Keratinocyte (primary cell): ENCODE measurements at regions not wholly inside any gene's neighbourhood (a gene's known extent, or its start where the extent isn't known, plus 50 kb on each side); places are given as distances from the start of the nearest gene placed in this dataset.

ENCODE experiments used
- DNase-seq: peaks from one replicate; pipeline ENCODE4 v3.0.0-alpha.2; 2011; ENCODE audit warnings: low read depth, missing footprints, low spot score
- FAIRE-seq: peaks from 2 replicates; lab custom pipeline; 2011; peaks lifted over from hg19 to GRCh38; lab: Jason Lieb, UNC
- H2AFZ ChIP-seq: 2 replicates; pipeline ENCODE4 v1.6.0; 2012; ENCODE audit warnings: low read length, control low read depth, inconsistent platforms; ENCODE audit not compliant: control insufficient read depth
- H3K27ac ChIP-seq: 2 replicates; pipeline ENCODE4 v1.5.1; 2011; ENCODE audit warnings: low read length; ENCODE audit not compliant: control insufficient read depth, insufficient read depth
- H3K27me3 ChIP-seq: 3 replicates; pipeline ENCODE4 v1.6.0; 2011; ENCODE audit warnings: low read length; ENCODE audit not compliant: control insufficient read depth, insufficient read depth; ENCODE audit errors: extremely low read depth
- H3K36me3 ChIP-seq, 2 experiments: 2 replicates in 1 of 2; 3 replicates in 1 of 2; pipeline ENCODE4 v1.5.1; 2011; ENCODE audit warnings: low read length in 2 of 2, mild to moderate bottlenecking in 1 of 2; ENCODE audit not compliant: control insufficient read depth in 2 of 2, insufficient read depth in 2 of 2; ENCODE audit errors: extremely low read depth in 1 of 2
- H3K4me1 ChIP-seq: 3 replicates; pipeline ENCODE4 v1.5.1; 2011; ENCODE audit warnings: low read length; ENCODE audit not compliant: control insufficient read depth, insufficient read depth; ENCODE audit errors: extremely low read depth
- H3K4me2 ChIP-seq: 3 replicates; pipeline ENCODE4 v1.6.0; 2011; ENCODE audit warnings: low read depth, low read length; ENCODE audit not compliant: control insufficient read depth, insufficient read depth; ENCODE audit errors: extremely low read depth
- H3K4me3 ChIP-seq, 3 experiments: fragments of 200-600 bp in 1 of 3; sonication (generic) in 1 of 3; 2 replicates in 2 of 3; 3 replicates in 1 of 3; pipeline ENCODE4 v1.5.1; 2011 to 2016; ENCODE audit warnings: low read length in 3 of 3, mild to moderate bottlenecking in 3 of 3, control low read depth in 2 of 3, inconsistent platforms in 1 of 3, low read depth in 1 of 3, mixed read lengths in 1 of 3, mixed run types in 1 of 3, moderate library complexity in 1 of 3; ENCODE audit not compliant: control insufficient read depth in 2 of 3, insufficient read depth in 2 of 3; ENCODE audit errors: extremely low read depth in 1 of 3
- H3K79me2 ChIP-seq: 2 replicates; pipeline ENCODE4 v1.6.0; 2012; ENCODE audit warnings: low read length; ENCODE audit not compliant: control insufficient read depth, insufficient read depth
- H3K9ac ChIP-seq: 3 replicates; pipeline ENCODE4 v1.6.0; 2011; ENCODE audit warnings: low read length; ENCODE audit not compliant: control insufficient read depth, insufficient read depth; ENCODE audit errors: extremely low read depth
- H3K9me1 ChIP-seq: 3 replicates; pipeline ENCODE4 v1.6.0; 2011; ENCODE audit warnings: low read length; ENCODE audit not compliant: control insufficient read depth, insufficient read depth; ENCODE audit errors: extremely low read depth
- H3K9me3 ChIP-seq: 2 replicates; pipeline ENCODE4 v1.5.1; 2012; ENCODE audit warnings: low read depth, low read length; ENCODE audit not compliant: control insufficient read depth
- H4K20me1 ChIP-seq: 3 replicates; pipeline ENCODE4 v1.6.0; 2011; ENCODE audit warnings: low read length; ENCODE audit not compliant: control insufficient read depth, insufficient read depth; ENCODE audit errors: extremely low read depth
- EZH2 ChIP-seq: IDR thresholded peaks from one replicate; pipeline ENCODE4 v1.6.1; 2012; ENCODE audit warnings: inconsistent platforms, mild to moderate bottlenecking, low read length, moderate library complexity
- dilution Hi-C: fragments of 300-500 bp; cut with MboI; formaldehyde crosslinking; loops from one replicate; pipeline ENCODE4 v1.7.0; 2020; ENCODE audit warnings: low sequenced_read_pairs; ENCODE audit not compliant: extremely low pct_ligation_motif_present
- TF ChIP-seq, protein P1 (sequence below), 3 experiments: IDR thresholded peaks in 1 of 3; conservative IDR thresholded peaks in 1 of 3; optimal IDR thresholded peaks in 1 of 3; 2 replicates in 2 of 3; 3 replicates in 1 of 3; pipeline versions ENCODE3 to v1.5.1; 2011; ENCODE audit warnings: low read length in 3 of 3, mild to moderate bottlenecking in 3 of 3, moderate library complexity in 2 of 3, control low read depth in 1 of 3, inconsistent platforms in 1 of 3; ENCODE audit not compliant: insufficient read depth in 2 of 3; ENCODE audit errors: extremely low read depth in 1 of 3

DNA sequence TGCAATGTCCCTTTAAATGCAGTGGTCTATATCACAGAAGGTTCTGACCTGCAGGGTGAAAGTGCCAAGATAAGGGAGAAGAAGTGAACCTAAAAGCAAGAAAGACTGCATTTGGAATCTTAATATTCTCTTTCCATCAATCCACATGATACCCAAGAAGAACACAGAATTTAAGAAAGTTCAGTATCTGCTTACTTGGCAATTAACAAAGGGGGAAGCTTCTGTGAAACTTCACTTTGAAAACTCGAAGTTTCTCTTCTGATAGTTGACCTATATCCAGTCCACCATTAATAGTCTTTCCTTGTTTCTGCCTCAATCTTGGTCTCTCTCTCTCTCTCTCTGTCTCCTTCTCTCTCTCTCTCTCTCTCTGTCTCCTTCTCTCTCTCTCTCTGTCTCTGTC, 592.0 kb downstream of the UTRN start:
- no peak overlapping the region for H3K9ac ChIP-seq
- H3K27me3 ChIP-seq: no peaks in the 10 kb centered on the region
- no peaks in the 10 kb centered on the region for H3K79me2 ChIP-seq
- H2AFZ ChIP-seq: no peak overlapping the region
- H3K9me3 ChIP-seq: no peaks in the 10 kb centered on the region
- no peaks in the 10 kb centered on the region for H3K4me1 ChIP-seq
- dilution Hi-C loops: no loop called here
- no peak for TF ChIP-seq EZH2
- TF ChIP-seq, protein P1, sequence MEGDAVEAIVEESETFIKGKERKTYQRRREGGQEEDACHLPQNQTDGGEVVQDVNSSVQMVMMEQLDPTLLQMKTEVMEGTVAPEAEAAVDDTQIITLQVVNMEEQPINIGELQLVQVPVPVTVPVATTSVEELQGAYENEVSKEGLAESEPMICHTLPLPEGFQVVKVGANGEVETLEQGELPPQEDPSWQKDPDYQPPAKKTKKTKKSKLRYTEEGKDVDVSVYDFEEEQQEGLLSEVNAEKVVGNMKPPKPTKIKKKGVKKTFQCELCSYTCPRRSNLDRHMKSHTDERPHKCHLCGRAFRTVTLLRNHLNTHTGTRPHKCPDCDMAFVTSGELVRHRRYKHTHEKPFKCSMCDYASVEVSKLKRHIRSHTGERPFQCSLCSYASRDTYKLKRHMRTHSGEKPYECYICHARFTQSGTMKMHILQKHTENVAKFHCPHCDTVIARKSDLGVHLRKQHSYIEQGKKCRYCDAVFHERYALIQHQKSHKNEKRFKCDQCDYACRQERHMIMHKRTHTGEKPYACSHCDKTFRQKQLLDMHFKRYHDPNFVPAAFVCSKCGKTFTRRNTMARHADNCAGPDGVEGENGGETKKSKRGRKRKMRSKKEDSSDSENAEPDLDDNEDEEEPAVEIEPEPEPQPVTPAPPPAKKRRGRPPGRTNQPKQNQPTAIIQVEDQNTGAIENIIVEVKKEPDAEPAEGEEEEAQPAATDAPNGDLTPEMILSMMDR (optimal IDR thresholded peaks at IDR 0.05 in 1 of 3, IDR thresholded peaks at IDR 0.05 in 1 of 3, conservative IDR thresholded peaks at IDR 0.05 in 1 of 3; ENCODE audit: extremely low read depth in 1 of 3, insufficient read depth in 2 of 3, low read length in 3 of 3): no peak
- H3K4me2 ChIP-seq: no peak overlapping the region
- no peaks in the 10 kb centered on the region for H3K9me1 ChIP-seq
- no peak overlapping the region for H3K4me3 ChIP-seq
- FAIRE-seq (no peak), DNase-seq (no peak)
- no peaks in the 10 kb centered on the region for H4K20me1 ChIP-seq
- H3K27ac ChIP-seq: no peak overlapping the region
- H3K36me3 ChIP-seq: no peaks in the 10 kb centered on the region

DNA sequence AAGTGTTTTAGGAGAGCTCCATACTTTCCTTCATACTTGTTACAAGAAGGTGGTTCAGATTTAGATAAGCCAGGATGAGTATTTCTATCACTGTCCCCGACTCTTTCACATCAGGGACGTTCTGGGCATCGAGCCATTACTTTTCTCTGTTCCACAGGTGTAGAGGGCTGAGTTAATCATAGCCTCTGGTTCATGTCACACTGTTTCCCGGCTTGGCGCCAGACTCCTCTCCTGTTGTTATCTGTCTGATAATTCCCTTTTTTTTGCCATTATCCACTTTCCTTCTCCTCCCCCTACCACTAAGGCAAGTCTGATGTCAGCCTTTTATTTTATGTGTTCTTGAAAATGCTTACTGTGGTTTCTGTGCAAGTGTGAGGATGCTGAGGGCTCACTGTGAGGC, 593.4 kb downstream of the UTRN start:
- H3K4me2 ChIP-seq: no peak overlapping the region
- H3K4me3 ChIP-seq: no peak overlapping the region
- no peak overlapping the region for H3K27ac ChIP-seq
- no peak overlapping the region for H2AFZ ChIP-seq
- TF ChIP-seq, protein P1 (optimal IDR thresholded peaks at IDR 0.05 in 1 of 3, IDR thresholded peaks at IDR 0.05 in 1 of 3, conservative IDR thresholded peaks at IDR 0.05 in 1 of 3; ENCODE audit: extremely low read depth in 1 of 3, insufficient read depth in 2 of 3, low read length in 3 of 3): no peak
- no peak for TF ChIP-seq EZH2
- H3K36me3 ChIP-seq: no peaks in the 10 kb centered on the region
- FAIRE-seq (no peak), DNase-seq (no peak)
- no peak overlapping the region for H3K9ac ChIP-seq
- H3K9me1 ChIP-seq: no peaks in the 10 kb centered on the region
- H4K20me1 ChIP-seq: no peaks in the 10 kb centered on the region
- dilution Hi-C loops: no loop called here
- no peaks in the 10 kb centered on the region for H3K9me3 ChIP-seq
- no peaks in the 10 kb centered on the region for H3K27me3 ChIP-seq
- no peaks in the 10 kb centered on the region for H3K4me1 ChIP-seq
- H3K79me2 ChIP-seq: no peaks in the 10 kb centered on the region
